A673 (cell line): ENCODE measurements at regions not wholly inside any gene's neighbourhood (a gene's known extent, or its start where the extent isn't known, plus 50 kb on each side); places are given as distances from the start of the nearest gene placed in this dataset.

Experiments used
- CTCF ChIP-seq: fragments of 300-800, 200-600 bp; sonication (generic); conservative IDR thresholded peaks from 2 replicates; pipeline ENCODE4 v1.5.1; 2017; ENCODE audit warnings: low read depth, mild to moderate bottlenecking, antibody characterized with exemption, low read length, moderate library complexity, mixed read lengths
- EZH2 ChIP-seq: fragments of 200-600 bp; sonication (generic); IDR thresholded peaks from 2 replicates; pipeline ENCODE4 v1.6.1; 2017; ENCODE audit warnings: borderline replicate concordance, low read depth, mild to moderate bottlenecking, mixed read lengths, antibody characterized with exemption, low read length; ENCODE audit not compliant: poor library complexity, severe bottlenecking

DNA sequence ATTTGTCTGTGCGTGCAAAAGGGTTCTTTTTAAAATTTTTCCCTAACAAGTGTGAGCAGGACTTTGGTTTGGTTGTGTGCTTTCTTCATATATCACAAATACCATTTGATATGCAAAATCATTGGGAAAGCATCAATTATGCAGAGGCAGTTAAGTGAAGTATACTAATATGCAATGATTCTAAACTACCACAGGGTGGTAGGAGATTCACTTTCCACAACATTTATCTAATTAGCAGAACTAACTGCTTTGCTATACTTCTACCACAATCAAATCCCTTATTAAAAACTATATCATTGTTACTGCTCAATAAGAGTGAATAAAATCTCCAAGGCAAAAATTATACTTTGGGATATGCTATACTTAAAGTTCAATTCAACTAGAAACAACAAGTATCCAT, 2738.9 kb upstream of the PCDH20 start:
- TF ChIP-seq CTCF (peak; percentile 63), EZH2 (no peak)
